C4-2B (cell line): ENCODE measurements at regions not wholly inside any gene's neighbourhood (a gene's known extent, or its start where the extent isn't known, plus 50 kb on each side); places are given as distances from the start of the nearest gene placed in this dataset.
"Not testable (repeated sequence)": the region's sequence is repeated elsewhere in the genome, so short reads cannot be mapped to it uniquely, and the experiment has no call there.

Experiments
- H3K27ac ChIP-seq: fragments of 450-650 bp; 2 replicates; pipeline ENCODE4 v1.5.1; 2017
- CTCF ChIP-seq: fragments of 450-650 bp; conservative IDR thresholded peaks from 2 replicates; pipeline ENCODE4 v1.5.1; 2017; ENCODE audit warnings: mild to moderate bottlenecking
- ZFX ChIP-seq: fragments of 450-650 bp; IDR thresholded peaks from 2 replicates; pipeline ENCODE4 v1.6.1; 2017

- no peak overlapping the region; the same call in 1 of the 2 replicates for H3K27ac ChIP-seq
- TF ChIP-seq CTCF (no peak), ZFX (no peak)
These were observed 372.5 kb downstream of the IL20RB start for GRCh38 chr3:137330246-137330645.

GRCh38 chr3:137332297-137332696 is 374.5 kb downstream of the IL20RB start:
- no peak overlapping the region for H3K27ac ChIP-seq
- TF ChIP-seq CTCF, result no peak
- TF ChIP-seq ZFX, result no peak

- TF ChIP-seq CTCF (no peak), ZFX (no peak)
- H3K27ac ChIP-seq, result no peak overlapping the region
These were observed 377.7 kb downstream of the IL20RB start for GRCh38 chr3:137335478-137335877.

GRCh38 chr3:137338400-137338799 is 380.6 kb downstream of the IL20RB start:
- H3K27ac ChIP-seq, result not testable (repeated sequence)

GRCh38 chr3:137343283-137343682 is 385.5 kb downstream of the IL20RB start:
- H3K27ac ChIP-seq, result no peak overlapping the region
- no peak for TF ChIP-seq CTCF
- no peak for TF ChIP-seq ZFX

- no peak for TF ChIP-seq ZFX
- peak; percentile 28 for TF ChIP-seq CTCF
- no peak overlapping the region for H3K27ac ChIP-seq
These were observed 389.3 kb downstream of the IL20RB start for GRCh38 chr3:137347132-137347531.

- H3K27ac ChIP-seq, result no peak overlapping the region
- no peak for TF ChIP-seq CTCF
- TF ChIP-seq ZFX, result no peak
These were observed 390.1 kb downstream of the IL20RB start for GRCh38 chr3:137347817-137348368.

GRCh38 chr3:137348936-137349335 is 391.2 kb downstream of the IL20RB start:
- TF ChIP-seq ZFX (no peak), CTCF (no peak)

More at GRCh38 chr3:137348936-137349335, 391.2 kb downstream of the IL20RB start:
- no peak overlapping the region for H3K27ac ChIP-seq
